GM20431 (cell line): ENCODE measurements at regions not wholly inside any gene's neighbourhood (a gene's known extent, or its start where the extent isn't known, plus 50 kb on each side); places are given as distances from the start of the nearest gene placed in this dataset.

Experiments used
- in situ Hi-C: fragments of 300-500 bp; cut with MseI, MboI; formaldehyde crosslinking; loops from one replicate; pipeline ENCODE4 v1.15.0; 2020; ENCODE audit warnings: low sequenced_read_pairs; ENCODE audit not compliant: unreplicated experiment

DNA sequence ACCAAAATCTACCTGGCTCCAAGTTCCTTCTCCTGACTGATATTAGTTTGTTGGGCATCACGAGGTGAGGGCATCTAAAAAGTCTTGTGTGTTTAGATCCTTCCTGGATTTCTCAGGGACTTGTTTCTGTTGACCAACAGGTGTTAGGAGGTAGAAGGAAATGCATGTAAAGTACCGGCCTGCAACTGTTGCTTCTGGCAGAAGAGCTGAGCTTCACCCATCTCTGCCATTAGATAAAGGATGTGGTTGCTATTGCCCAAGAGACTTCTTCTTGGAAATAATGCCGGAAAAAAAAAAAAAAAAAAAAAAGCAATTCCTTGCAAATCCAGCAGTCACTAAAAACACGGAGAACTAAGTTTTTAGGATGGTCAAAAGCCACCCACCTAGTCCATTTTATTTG lies 303.1 kb downstream of the CDH26 start:
- in situ Hi-C loops: no loop called here

- in situ Hi-C loops: no loop called here
These were observed 304.9 kb downstream of the CDH26 start for GRCh38 chr20:60262967-60263603.

GRCh38 chr20:60263725-60264709 lies 305.8 kb downstream of the CDH26 start:
- in situ Hi-C loops: no loop called here

DNA sequence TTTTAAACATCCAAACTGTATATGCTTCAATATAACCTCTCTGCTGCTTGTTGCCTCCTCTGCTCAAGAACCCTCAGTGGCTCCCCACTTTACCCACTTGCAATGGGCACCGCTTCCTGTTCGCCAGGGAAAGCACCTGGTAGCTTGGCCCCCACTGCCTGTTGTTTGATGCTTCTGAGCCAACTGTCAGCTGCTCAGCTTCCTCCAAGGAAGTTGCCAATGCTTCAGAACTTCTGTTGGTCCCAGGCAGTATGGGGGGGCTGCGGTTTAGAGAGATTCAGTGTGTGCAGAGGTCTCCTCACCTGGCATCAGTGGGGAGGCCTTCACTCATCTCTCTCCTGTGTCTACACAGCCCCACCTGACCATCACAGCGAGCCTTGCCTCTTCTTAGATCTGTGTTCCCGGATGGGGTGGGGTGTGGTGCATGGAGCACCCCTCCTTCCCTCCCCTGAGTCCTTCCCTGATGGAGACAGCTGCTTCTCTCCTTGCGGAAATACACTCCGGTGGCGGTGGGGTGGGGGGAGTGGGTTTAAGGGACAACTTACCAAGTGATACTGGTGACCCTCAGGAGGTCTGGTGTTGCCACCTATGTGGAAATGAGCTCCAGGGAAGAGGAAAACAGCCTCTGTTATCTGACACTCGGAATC lies 308.1 kb downstream of the CDH26 start:
- in situ Hi-C loops: no loop called here

DNA sequence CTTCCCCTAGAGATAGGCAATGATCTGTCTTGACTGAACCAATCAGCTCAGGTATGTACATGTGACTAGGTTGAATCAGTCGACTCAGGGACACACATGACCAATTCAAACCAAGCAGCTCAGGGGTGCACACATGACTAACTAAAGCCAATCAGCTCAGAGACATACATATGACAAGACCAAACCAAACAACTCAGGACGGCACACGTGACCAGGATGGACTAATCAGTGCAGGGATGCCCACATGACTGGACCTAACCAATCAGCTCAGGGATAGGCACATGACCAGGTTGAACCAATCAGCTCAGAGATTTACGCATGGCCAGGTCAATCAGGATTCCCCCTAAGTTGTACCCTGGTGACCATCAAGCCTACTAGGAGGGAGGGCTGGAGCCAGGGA lies 310.3 kb downstream of the CDH26 start:
- in situ Hi-C loops: no loop called here

DNA sequence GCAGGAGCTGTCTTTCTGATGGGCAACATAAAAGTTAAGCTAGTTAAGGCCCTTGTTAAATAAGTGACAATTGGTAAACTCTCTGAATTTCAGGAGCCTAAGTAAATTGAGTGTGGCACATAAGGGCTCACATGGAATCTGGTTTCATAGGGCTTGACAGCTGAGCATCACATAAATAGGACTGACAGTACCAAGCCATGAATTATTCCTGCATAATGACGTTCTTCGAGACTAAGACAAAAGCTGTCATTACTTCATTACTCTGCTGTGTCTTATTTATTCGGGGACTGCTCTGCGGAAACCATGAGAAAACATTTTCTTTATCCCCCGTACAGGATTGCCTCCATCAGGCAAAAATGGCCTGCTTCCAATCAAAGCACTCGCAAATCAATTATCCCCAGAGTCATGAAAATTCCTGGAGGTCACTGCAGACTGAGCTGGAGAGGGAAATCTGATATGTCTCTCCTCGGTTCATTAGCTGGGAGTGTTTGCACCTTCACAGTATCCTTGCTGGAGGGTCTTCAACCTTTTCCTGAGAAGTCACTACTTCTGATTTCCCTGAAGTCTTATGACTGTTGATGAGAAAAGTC lies 311.4 kb downstream of the CDH26 start:
- in situ Hi-C loops: no loop called here

DNA sequence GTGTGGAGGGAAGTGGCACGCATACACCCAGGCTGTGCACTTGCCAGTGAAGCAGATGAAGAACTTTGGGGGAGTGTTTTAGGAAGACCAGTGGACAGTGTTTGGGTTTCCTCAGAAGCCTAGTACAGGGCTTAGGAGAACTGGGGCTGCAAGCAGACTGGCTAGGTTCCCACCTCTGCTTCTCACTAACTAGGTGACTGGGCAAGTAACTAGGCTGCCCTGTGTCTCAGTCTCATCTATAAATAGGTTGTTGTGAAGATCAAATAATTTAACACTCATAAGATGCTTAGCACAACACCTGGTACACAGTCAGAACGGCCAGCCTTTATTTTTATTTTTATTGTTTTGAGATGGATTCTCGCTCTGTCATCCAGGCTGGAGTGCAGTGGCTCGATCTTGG lies 312.1 kb downstream of the CDH26 start:
- in situ Hi-C loops: no loop called here

GRCh38 chr20:60271597-60271996 lies 313.4 kb downstream of the CDH26 start:
- in situ Hi-C loops: no loop called here

DNA sequence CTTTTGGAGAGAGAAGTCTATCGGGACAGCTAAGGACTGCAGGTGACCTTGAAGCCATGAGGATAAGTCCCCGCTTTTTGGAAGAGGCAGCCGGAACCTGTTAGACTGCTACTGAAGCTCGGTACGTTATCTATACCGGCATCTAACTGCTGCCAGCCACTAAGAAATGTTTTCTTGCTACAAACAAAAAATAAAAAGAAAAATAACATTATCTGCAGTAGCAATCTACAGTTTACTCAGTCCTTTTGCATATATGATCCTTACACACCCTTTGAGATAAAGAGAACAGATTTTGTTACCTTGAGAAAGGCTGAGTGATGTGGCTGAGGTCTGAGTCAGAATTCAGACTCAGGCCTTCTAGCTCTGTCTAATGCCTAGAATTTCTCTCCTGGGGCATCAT lies 314.6 kb downstream of the CDH26 start:
- in situ Hi-C loops: no loop called here

- in situ Hi-C loops: no loop called here
These were observed 316.5 kb downstream of the CDH26 start for GRCh38 chr20:60274717-60275116.

- in situ Hi-C loops: no loop called here
These were observed 323.1 kb downstream of the CDH26 start for GRCh38 chr20:60281295-60281694.

- in situ Hi-C loops: no loop called here
These were observed 325.1 kb downstream of the CDH26 start for GRCh38 chr20:60283281-60283680.

DNA sequence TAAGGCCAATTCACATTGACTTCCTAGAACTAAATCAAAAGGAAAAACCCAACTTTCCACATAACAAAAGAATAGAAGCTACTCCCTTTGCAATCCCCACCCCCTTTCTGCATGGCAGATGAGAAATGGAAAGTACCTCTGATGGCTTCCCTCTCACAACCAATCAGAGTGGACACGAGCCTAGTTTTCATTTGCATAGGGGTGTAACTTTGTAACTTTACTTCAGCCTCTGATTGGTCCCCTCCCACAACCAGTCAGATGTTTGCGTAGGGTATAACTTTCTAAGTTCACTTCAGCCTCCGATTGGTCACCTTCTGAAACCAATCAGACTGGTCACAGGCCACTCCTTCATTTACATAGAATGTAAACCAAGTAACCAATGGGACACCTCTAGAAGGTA lies 328.5 kb downstream of the CDH26 start:
- in situ Hi-C loops: no loop called here

DNA sequence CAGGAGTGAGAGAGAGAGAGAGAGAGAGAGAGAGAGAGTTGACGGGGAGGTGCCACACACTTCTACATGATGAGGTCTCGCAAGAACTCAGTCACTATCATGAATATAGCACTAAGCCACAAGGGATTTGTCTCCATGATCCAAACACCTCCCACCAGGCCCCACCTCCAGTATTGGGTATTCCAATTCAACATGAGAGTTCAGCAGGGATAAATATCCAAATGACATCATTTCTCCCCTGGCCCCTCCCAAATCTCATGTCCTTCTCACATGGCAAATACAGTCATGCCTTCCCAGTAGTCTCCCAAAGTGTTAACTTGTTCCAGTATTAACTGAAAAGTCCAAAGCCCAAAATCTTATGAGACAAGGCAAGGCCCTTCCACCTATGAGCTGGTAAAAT lies 330.7 kb downstream of the CDH26 start:
- in situ Hi-C loops: no loop called here

GRCh38 chr20:60292001-60292520 lies 333.8 kb downstream of the CDH26 start:
- in situ Hi-C loops: no loop called here

DNA sequence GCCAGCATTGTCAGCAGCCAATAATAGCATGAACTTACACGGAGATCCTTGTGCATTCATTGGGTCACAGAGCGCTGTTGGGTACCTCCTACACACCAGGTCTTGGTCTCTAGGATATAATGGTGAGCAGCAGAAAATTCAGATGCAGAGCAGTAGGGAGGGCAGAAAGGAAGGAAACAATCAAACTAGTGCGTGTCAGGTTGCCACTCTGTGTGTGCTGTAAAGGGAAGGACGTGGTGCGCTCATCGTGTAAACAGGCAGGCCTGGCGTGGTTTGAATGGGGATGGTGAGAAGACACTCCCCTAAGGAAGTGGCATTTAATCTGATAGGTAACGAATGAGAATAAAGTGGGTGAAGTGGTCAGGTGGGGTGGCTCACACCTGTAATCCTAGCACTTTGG lies 336.4 kb downstream of the CDH26 start:
- in situ Hi-C loops: no loop called here

DNA sequence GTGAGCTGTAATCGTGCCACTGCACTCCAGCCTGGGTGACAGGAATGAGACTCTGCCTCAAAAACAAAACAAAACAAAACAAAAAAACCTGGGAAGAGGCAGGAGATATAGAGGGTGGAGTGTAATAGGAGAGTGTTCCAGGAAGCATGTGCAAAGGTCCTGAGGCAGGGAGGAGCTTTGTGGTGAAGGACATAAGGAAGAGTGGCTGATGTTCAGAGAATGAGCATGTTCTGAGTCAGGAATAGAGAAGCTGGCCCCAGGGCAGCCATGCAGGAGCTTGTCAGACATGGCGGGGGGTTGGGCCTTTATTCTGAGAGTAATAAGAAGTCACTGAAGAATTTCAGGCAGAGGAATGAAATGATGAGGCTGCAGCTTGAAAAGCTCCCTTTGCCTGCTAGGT lies 337.0 kb downstream of the CDH26 start:
- in situ Hi-C loops: no loop called here

- in situ Hi-C loops: no loop called here
These were observed 339.4 kb downstream of the CDH26 start for GRCh38 chr20:60297649-60298048.

- in situ Hi-C loops: no loop called here
These were observed 340.4 kb downstream of the CDH26 start for GRCh38 chr20:60298647-60299046.

DNA sequence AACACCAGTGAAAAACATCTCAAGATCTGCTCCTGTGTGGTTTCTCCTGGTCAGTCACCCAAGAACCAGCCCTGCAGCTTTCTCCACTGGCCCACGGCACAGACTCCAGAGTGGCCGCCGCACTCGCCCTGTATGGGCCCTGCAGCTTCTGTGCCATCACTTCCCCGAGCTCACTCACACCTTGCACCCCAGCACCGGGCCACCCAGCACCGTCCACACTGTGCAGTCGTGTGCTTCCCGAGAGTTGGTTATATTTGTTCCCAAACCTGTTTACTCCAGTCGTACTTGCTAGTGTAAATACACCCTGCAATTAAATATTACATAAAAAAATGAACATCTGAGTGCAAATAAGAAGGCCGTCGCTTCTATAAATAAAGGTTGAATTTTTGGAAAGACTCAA lies 341.7 kb downstream of the CDH26 start:
- in situ Hi-C loops: no loop called here
